Endodermal cell (in vitro differentiated cells): ENCODE measurements at regions not wholly inside any gene's neighbourhood (a gene's known extent, or its start where the extent isn't known, plus 50 kb on each side); places are given as distances from the start of the nearest gene placed in this dataset.
"Not testable (repeated sequence)": the region's sequence is repeated elsewhere in the genome, so short reads cannot be mapped to it uniquely, and the experiment has no call there.

Source experiments
- DNase-seq: peaks from one replicate; pipeline ENCODE4 v3.0.0-alpha.2; 2017
- H3K27ac ChIP-seq: 2 replicates; pipeline ENCODE4 v1.5.1; 2013; ENCODE audit warnings: mild to moderate bottlenecking, low read depth, low read length, moderate library complexity
- H3K27me3 ChIP-seq: 2 replicates; pipeline ENCODE4 v1.6.1; 2013; ENCODE audit warnings: mild to moderate bottlenecking, low read length, moderate library complexity; ENCODE audit not compliant: insufficient read depth, control insufficient read depth, poor library complexity, severe bottlenecking
- H3K36me3 ChIP-seq: 2 replicates; pipeline ENCODE4 v1.7.0; 2013; ENCODE audit warnings: mild to moderate bottlenecking, low read length, moderate library complexity; ENCODE audit not compliant: control insufficient read depth, insufficient read depth
- H3K4me1 ChIP-seq: one replicate; pipeline ENCODE4 v1.7.0; 2013; ENCODE audit warnings: low read length; ENCODE audit not compliant: control insufficient read depth, insufficient read depth
- H3K4me3 ChIP-seq: 2 replicates; pipeline ENCODE4 v1.5.1; 2013; ENCODE audit warnings: mild to moderate bottlenecking, low read length, moderate library complexity
- H3K9ac ChIP-seq: 2 replicates; pipeline ENCODE4 v1.6.1; 2013; ENCODE audit warnings: mild to moderate bottlenecking, low read length, moderate library complexity; ENCODE audit not compliant: poor library complexity, severe bottlenecking; ENCODE audit errors: extremely low read depth
- H3K9me3 ChIP-seq: 2 replicates; pipeline ENCODE4 v1.6.1; 2013; ENCODE audit warnings: mild to moderate bottlenecking, low read length, moderate library complexity; ENCODE audit not compliant: control insufficient read depth
- H3K27ac Mint-ChIP-seq: 2 replicates; pipeline ENCODE4 v1.8.0; 2020; ENCODE audit warnings: mixed read lengths
- H3K27me3 Mint-ChIP-seq: 2 replicates; pipeline ENCODE4 v1.8.0; 2021; ENCODE audit warnings: mild to moderate bottlenecking, mixed read lengths; ENCODE audit not compliant: insufficient read depth
- H3K36me3 Mint-ChIP-seq: 2 replicates; pipeline ENCODE4 v1.8.0; 2020; ENCODE audit warnings: low read depth, mixed read lengths
- H3K4me1 Mint-ChIP-seq: 2 replicates; pipeline ENCODE4 v1.8.0; 2020; ENCODE audit warnings: mixed read lengths
- H3K4me3 Mint-ChIP-seq: 2 replicates; pipeline ENCODE4 v1.8.0; 2020; ENCODE audit warnings: mild to moderate bottlenecking, moderate library complexity, mixed read lengths
- H3K9me3 Mint-ChIP-seq: 2 replicates; pipeline ENCODE4 v1.8.0; 2020; ENCODE audit warnings: mild to moderate bottlenecking, mixed read lengths
- WGBS, 2 experiments: methylation state at CpG; one replicate each; pipeline versions ENCODE4 v1.1.5 to v1.1.7; 2013; ENCODE audit warnings: missing lambda C conversion rate in 2 of 2, mixed read lengths in 1 of 2; ENCODE audit not compliant: insufficient coverage in 1 of 2, insufficient read length in 1 of 2; 5-methylcytosine and 5-hydroxymethylcytosine counted together

- not testable (repeated sequence) for H3K4me1 ChIP-seq, H3K27me3 Mint-ChIP-seq, H3K4me1 Mint-ChIP-seq, H3K27ac Mint-ChIP-seq, H3K36me3 ChIP-seq, H3K9ac ChIP-seq, H3K9me3 ChIP-seq, H3K36me3 Mint-ChIP-seq, H3K4me3 ChIP-seq, H3K27ac ChIP-seq, H3K27me3 ChIP-seq, H3K4me3 Mint-ChIP-seq, DNase-seq
- peaks cover 39% of the 10 kb centered on the region for H3K9me3 Mint-ChIP-seq
- WGBS, 2 experiments: 82% methylated on average over 13 of the region's 23 CpGs; no CpG with 5 or more reads in 1 of the 2 experiments
These were observed 102.3 kb downstream of the ZNF267 start for GRCh38 chr16:31975826-31976419.

- H3K4me1 Mint-ChIP-seq, H3K9me3 ChIP-seq, H3K36me3 Mint-ChIP-seq, H3K4me3 ChIP-seq, H3K27ac Mint-ChIP-seq, H3K36me3 ChIP-seq, H3K27ac ChIP-seq, H3K27me3 ChIP-seq, H3K9ac ChIP-seq, H3K4me3 Mint-ChIP-seq, H3K27me3 Mint-ChIP-seq, DNase-seq, H3K4me1 ChIP-seq: not testable (repeated sequence)
- peaks cover 39% of the 10 kb centered on the region for H3K9me3 Mint-ChIP-seq
- WGBS, 2 experiments: 96% methylated on average over 3 of the region's 8 CpGs; no CpG with 5 or more reads in 1 of the 2 experiments
These were observed 104.9 kb downstream of the ZNF267 start for GRCh38 chr16:31978463-31978862.

GRCh38 chr16:31981739-31982138 lies 108.1 kb downstream of the ZNF267 start:
- not testable (repeated sequence) for H3K9ac ChIP-seq, H3K36me3 ChIP-seq, H3K4me3 Mint-ChIP-seq, H3K27ac Mint-ChIP-seq, H3K4me1 Mint-ChIP-seq, H3K9me3 ChIP-seq, DNase-seq, H3K36me3 Mint-ChIP-seq, H3K27ac ChIP-seq, H3K4me1 ChIP-seq, H3K27me3 Mint-ChIP-seq, H3K27me3 ChIP-seq, H3K4me3 ChIP-seq
- peaks cover 30% of the 10 kb centered on the region for H3K9me3 Mint-ChIP-seq
- 93 to 95% methylated on average over 11 to 29 of the region's 34 CpGs for WGBS, 2 experiments

GRCh38 chr16:31982986-31983385 lies 109.4 kb downstream of the ZNF267 start:
- H3K27ac Mint-ChIP-seq, H3K9ac ChIP-seq, H3K4me1 ChIP-seq, H3K27me3 Mint-ChIP-seq, H3K4me3 Mint-ChIP-seq, H3K36me3 Mint-ChIP-seq, H3K27ac ChIP-seq, DNase-seq, H3K36me3 ChIP-seq, H3K9me3 ChIP-seq, H3K4me1 Mint-ChIP-seq, H3K4me3 ChIP-seq, H3K27me3 ChIP-seq: not testable (repeated sequence)
- H3K9me3 Mint-ChIP-seq: peaks cover 30% of the 10 kb centered on the region
- WGBS, 2 experiments: 91% methylated on average over 8 of the region's 8 CpGs; no CpG with 5 or more reads in 1 of the 2 experiments

GRCh38 chr16:31983666-31984065 lies 110.1 kb downstream of the ZNF267 start:
- not testable (repeated sequence) for H3K9ac ChIP-seq, H3K27me3 ChIP-seq, H3K27ac Mint-ChIP-seq, H3K4me1 Mint-ChIP-seq, H3K36me3 Mint-ChIP-seq, H3K27me3 Mint-ChIP-seq, H3K9me3 ChIP-seq, DNase-seq, H3K4me3 ChIP-seq, H3K4me3 Mint-ChIP-seq, H3K36me3 ChIP-seq, H3K27ac ChIP-seq, H3K4me1 ChIP-seq
- 69% methylated on average over 2 of the region's 5 CpGs; no CpG with 5 or more reads in 1 of the 2 experiments for WGBS, 2 experiments
- peaks cover 30% of the 10 kb centered on the region for H3K9me3 Mint-ChIP-seq

- not testable (repeated sequence) for H3K4me1 ChIP-seq, H3K36me3 ChIP-seq, H3K4me1 Mint-ChIP-seq, H3K27ac Mint-ChIP-seq, H3K4me3 Mint-ChIP-seq, H3K27me3 ChIP-seq, H3K27ac ChIP-seq, DNase-seq, H3K4me3 ChIP-seq, H3K36me3 Mint-ChIP-seq, H3K27me3 Mint-ChIP-seq, H3K9me3 ChIP-seq, H3K9ac ChIP-seq
- H3K9me3 Mint-ChIP-seq: peaks cover 22% of the 10 kb centered on the region
- 78 to 80% methylated on average over 2 to 4 of the region's 6 CpGs for WGBS, 2 experiments
These were observed 113.3 kb downstream of the ZNF267 start for GRCh38 chr16:31986895-31987294.
